ENCODE measurements at regions not wholly inside any gene's neighbourhood (a gene's known extent, or its start where the extent isn't known, plus 50 kb on each side); places are given as distances from the start of the nearest gene placed in this dataset.
"Not testable (repeated sequence)": the region's sequence is repeated elsewhere in the genome, so short reads cannot be mapped to it uniquely, and the experiment has no call there.

DNA sequence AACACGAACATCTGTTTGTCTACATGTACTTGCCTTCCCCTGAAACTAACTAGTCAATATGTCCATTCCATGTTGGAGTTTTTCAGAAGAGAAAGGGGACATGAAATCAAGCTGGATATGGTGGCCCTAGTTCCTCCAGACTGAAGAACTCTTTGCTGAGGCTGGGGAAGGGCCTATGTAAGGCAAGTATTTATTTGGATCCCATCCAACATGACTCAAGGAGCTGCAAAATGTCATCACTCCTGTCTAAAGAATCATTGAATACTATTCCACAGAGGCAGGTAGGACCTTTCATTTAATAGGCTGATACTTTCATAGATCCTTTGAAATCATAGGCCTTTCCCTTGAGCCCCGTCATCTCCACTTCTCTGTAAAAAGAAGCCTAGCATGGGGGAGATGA is 91.5 kb downstream of the NBPF8 start:
- H3F3A ChIP-seq (replicated peaks; ENCODE audit: insufficient read depth); CTCF ChIA-PET; H3K4me3 ChIP-seq (ENCODE audit: low read depth in 2 of 2, low read length in 1 of 2); H4K20me1 ChIP-seq (ENCODE audit: insufficient read depth); H3K9me2 ChIP-seq; H2AFZ ChIP-seq (ENCODE audit: low read depth); H3K79me2 ChIP-seq (ENCODE audit: insufficient read depth); H3K4me2 ChIP-seq; H3K36me3 ChIP-seq (replicated peaks in 1 of 2; ENCODE audit: control insufficient read depth in 1 of 2, insufficient read depth in 2 of 2, low read length in 1 of 2); H3K9ac ChIP-seq; H3K27ac ChIP-seq (ENCODE audit: low read depth in 2 of 2, low read length in 1 of 2); H3K9me3 ChIP-seq; POLR2A ChIA-PET; H3K4me1 ChIP-seq (ENCODE audit: control insufficient read depth in 1 of 2, insufficient read depth in 2 of 2, low read depth in 1 of 2, low read length in 1 of 2); H3K27me3 ChIP-seq (ENCODE audit: insufficient read depth); DNase-seq: not testable (repeated sequence)
- WGBS (ENCODE audit: low lambda C conversion rate) = 100% methylated on average over 2 of the region's 2 CpGs

DNA sequence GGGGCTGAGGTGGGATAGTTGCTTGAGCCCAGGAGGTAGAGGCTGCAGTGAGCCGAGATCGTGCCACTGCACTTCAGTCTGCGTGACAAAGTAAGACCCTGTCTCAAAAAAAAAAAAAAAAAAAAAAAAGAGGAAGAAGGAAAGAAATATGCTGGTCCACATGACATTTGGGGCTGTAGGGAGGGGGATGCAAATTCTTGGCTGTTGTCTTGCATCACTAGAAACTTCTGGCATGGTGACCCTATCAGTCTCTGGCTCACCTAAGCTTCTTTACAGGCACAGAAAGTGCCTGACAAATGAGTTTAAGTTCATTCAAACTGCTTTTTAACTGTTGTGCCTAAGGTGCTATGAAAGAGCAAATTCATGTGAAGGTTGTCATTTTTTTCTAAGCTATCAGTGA is 93.5 kb downstream of the NBPF8 start:
- H3K36me3 ChIP-seq (replicated peaks in 1 of 2; ENCODE audit: control insufficient read depth in 1 of 2, insufficient read depth in 2 of 2, low read length in 1 of 2); H3K9me3 ChIP-seq; DNase-seq; H3K4me1 ChIP-seq (ENCODE audit: control insufficient read depth in 1 of 2, insufficient read depth in 2 of 2, low read depth in 1 of 2, low read length in 1 of 2); H3K4me2 ChIP-seq; H3F3A ChIP-seq (replicated peaks; ENCODE audit: insufficient read depth); H2AFZ ChIP-seq (ENCODE audit: low read depth); H3K27ac ChIP-seq (ENCODE audit: low read depth in 2 of 2, low read length in 1 of 2); POLR2A ChIA-PET; H3K79me2 ChIP-seq (ENCODE audit: insufficient read depth); CTCF ChIA-PET; H3K9me2 ChIP-seq; H3K4me3 ChIP-seq (ENCODE audit: low read depth in 2 of 2, low read length in 1 of 2); H3K9ac ChIP-seq; H3K27me3 ChIP-seq (ENCODE audit: insufficient read depth); H4K20me1 ChIP-seq (ENCODE audit: insufficient read depth): not testable (repeated sequence)
- 98% methylated on average over 3 of the region's 3 CpGs for WGBS (ENCODE audit: low lambda C conversion rate)

DNA sequence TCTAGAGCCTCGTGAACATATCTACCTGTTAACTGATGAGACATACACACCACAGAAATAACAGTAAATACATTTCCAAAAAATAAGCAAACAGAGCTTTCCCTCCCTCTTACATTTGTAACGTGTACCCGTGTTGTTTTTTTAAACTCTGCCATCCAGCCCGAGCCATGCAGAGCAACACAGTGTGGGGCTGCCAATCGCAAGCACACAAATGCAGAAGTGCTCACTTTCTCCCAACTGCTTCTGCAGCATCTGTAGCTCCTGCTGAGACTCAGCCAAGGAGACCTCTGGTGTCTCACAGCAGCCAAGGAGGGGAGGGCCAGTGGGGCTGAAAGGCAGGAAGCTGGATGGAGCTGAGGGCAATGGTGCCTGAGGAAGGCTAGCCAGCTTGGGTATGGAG is 94.4 kb downstream of the NBPF8 start:
- H3K9ac ChIP-seq; POLR2A ChIA-PET; H3K4me3 ChIP-seq (ENCODE audit: low read depth in 2 of 2, low read length in 1 of 2); H3K36me3 ChIP-seq (replicated peaks in 1 of 2; ENCODE audit: control insufficient read depth in 1 of 2, insufficient read depth in 2 of 2, low read length in 1 of 2); H3K4me1 ChIP-seq (ENCODE audit: control insufficient read depth in 1 of 2, insufficient read depth in 2 of 2, low read depth in 1 of 2, low read length in 1 of 2); CTCF ChIA-PET; H3K4me2 ChIP-seq; H4K20me1 ChIP-seq (ENCODE audit: insufficient read depth); H3F3A ChIP-seq (replicated peaks; ENCODE audit: insufficient read depth); H3K79me2 ChIP-seq (ENCODE audit: insufficient read depth); H3K9me2 ChIP-seq; H3K9me3 ChIP-seq; H2AFZ ChIP-seq (ENCODE audit: low read depth); DNase-seq; H3K27me3 ChIP-seq (ENCODE audit: insufficient read depth); H3K27ac ChIP-seq (ENCODE audit: low read depth in 2 of 2, low read length in 1 of 2): not testable (repeated sequence)
- 100% methylated on average over 1 of the region's 5 CpGs for WGBS (ENCODE audit: low lambda C conversion rate)

DNA sequence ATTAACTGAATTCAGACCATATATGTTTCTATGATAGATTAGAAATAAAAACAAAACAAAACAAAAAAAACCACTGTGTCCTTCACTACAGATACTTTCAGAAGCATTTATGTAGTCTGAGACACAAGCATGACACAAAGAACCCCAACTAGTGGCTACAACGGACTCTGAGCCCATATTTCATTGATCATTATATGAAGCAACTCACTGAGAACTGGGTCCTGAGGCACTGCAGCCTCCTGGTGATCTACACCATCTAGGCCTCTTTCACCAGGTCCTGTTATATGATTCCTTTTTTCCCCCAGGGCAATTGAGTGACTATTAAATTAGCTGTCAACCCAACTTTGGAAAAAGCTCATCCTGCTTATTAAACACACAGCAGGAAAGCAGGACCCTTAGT is 98.3 kb downstream of the NBPF8 start:
- H3K9me3 ChIP-seq; H3K9ac ChIP-seq; H3K79me2 ChIP-seq (ENCODE audit: insufficient read depth); CTCF ChIA-PET; DNase-seq; H3F3A ChIP-seq (replicated peaks; ENCODE audit: insufficient read depth); H3K9me2 ChIP-seq; POLR2A ChIA-PET; H3K4me1 ChIP-seq (ENCODE audit: control insufficient read depth in 1 of 2, insufficient read depth in 2 of 2, low read depth in 1 of 2, low read length in 1 of 2); H3K4me2 ChIP-seq; H2AFZ ChIP-seq (ENCODE audit: low read depth); H4K20me1 ChIP-seq (ENCODE audit: insufficient read depth); H3K36me3 ChIP-seq (replicated peaks in 1 of 2; ENCODE audit: control insufficient read depth in 1 of 2, insufficient read depth in 2 of 2, low read length in 1 of 2); H3K4me3 ChIP-seq (ENCODE audit: low read depth in 2 of 2, low read length in 1 of 2); H3K27me3 ChIP-seq (ENCODE audit: insufficient read depth); H3K27ac ChIP-seq (ENCODE audit: low read depth in 2 of 2, low read length in 1 of 2): not testable (repeated sequence)
- no CpG with 5 or more reads among the region's 1 CpG for WGBS (ENCODE audit: low lambda C conversion rate)

DNA sequence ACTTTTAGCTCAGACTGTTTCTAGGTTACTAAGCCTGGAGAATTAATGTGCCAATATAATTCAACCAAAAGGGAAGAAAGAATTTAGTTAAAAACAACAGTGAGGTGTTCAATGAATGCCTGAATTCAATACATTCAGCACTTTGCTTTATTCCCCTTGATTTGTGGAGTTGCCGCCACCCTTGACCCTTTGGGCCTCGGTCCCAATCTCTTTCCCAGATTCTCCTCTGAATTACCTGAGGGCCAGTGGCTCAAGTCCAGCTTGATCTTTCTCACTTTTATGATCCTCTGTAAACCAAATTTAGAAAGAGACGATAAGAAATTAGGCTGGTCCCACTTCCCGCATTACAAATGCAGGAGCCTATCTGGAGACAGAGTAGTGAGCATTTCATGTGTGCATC is 98.7 kb downstream of the NBPF8 start:
- H3K9me3 ChIP-seq; H2AFZ ChIP-seq (ENCODE audit: low read depth); H3K4me2 ChIP-seq; H3K79me2 ChIP-seq (ENCODE audit: insufficient read depth); H3K4me3 ChIP-seq (ENCODE audit: low read depth in 2 of 2, low read length in 1 of 2); H4K20me1 ChIP-seq (ENCODE audit: insufficient read depth); CTCF ChIA-PET; H3K27ac ChIP-seq (ENCODE audit: low read depth in 2 of 2, low read length in 1 of 2); H3F3A ChIP-seq (replicated peaks; ENCODE audit: insufficient read depth); DNase-seq; H3K36me3 ChIP-seq (replicated peaks in 1 of 2; ENCODE audit: control insufficient read depth in 1 of 2, insufficient read depth in 2 of 2, low read length in 1 of 2); POLR2A ChIA-PET; H3K4me1 ChIP-seq (ENCODE audit: control insufficient read depth in 1 of 2, insufficient read depth in 2 of 2, low read depth in 1 of 2, low read length in 1 of 2); H3K9me2 ChIP-seq; H3K9ac ChIP-seq; H3K27me3 ChIP-seq (ENCODE audit: insufficient read depth): not testable (repeated sequence)
- WGBS (ENCODE audit: low lambda C conversion rate) = no CpG with 5 or more reads among the region's 4 CpGs

DNA sequence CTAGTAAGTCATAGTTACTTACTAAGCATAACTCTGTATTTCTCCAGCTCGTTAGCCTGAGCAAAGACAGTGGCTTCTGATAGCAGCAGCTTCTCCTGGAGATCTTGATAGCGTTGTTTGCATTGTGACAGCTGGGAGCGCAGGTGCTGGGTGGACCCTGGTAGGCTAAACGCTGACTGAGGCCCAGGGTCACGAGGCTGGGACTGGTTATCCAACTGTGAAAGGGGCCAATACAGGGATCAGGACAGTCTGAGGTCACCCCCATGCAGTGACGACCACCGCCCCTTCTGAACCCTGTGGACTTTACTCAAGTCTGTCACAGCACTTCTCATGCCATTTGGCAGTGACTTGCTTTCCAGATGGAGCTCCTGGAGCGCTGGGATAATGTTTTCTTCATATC is 104.4 kb downstream of the NBPF8 start:
- H3F3A ChIP-seq (replicated peaks; ENCODE audit: insufficient read depth); H3K27ac ChIP-seq (ENCODE audit: low read depth in 2 of 2, low read length in 1 of 2); H3K4me3 ChIP-seq (ENCODE audit: low read depth in 2 of 2, low read length in 1 of 2); H2AFZ ChIP-seq (ENCODE audit: low read depth); H3K79me2 ChIP-seq (ENCODE audit: insufficient read depth); CTCF ChIA-PET; POLR2A ChIA-PET; H3K9me3 ChIP-seq; H3K4me1 ChIP-seq (ENCODE audit: control insufficient read depth in 1 of 2, insufficient read depth in 2 of 2, low read depth in 1 of 2, low read length in 1 of 2); H3K36me3 ChIP-seq (replicated peaks in 1 of 2; ENCODE audit: control insufficient read depth in 1 of 2, insufficient read depth in 2 of 2, low read length in 1 of 2); DNase-seq; H3K9ac ChIP-seq; H3K9me2 ChIP-seq; H4K20me1 ChIP-seq (ENCODE audit: insufficient read depth); H3K4me2 ChIP-seq; H3K27me3 ChIP-seq (ENCODE audit: insufficient read depth): not testable (repeated sequence)
- 100% methylated on average over 1 of the region's 8 CpGs for WGBS (ENCODE audit: low lambda C conversion rate)

DNA sequence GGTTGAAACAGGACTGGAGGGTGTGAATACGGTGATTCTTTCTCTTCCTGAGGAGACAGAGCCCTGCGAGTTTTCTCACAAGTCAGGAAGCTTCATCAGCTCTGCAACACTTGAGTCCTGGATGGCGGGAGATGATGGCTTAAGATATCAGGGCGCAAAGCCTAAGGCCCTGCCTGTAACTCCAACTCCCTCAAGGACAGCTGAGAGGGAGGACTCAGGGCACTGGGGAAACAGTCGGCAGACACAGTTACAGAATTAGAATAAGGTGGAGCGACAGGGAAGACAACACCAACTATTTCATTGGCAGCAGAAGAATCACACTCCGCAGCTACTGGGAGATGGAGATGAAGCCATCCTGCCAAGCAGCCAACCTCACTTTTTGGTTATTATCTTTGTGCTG is 109.6 kb downstream of the NBPF8 start:
- H3K4me1 ChIP-seq (ENCODE audit: control insufficient read depth in 1 of 2, insufficient read depth in 2 of 2, low read depth in 1 of 2, low read length in 1 of 2); H3K9ac ChIP-seq; DNase-seq; H3K4me2 ChIP-seq; H3K79me2 ChIP-seq (ENCODE audit: insufficient read depth); H3K9me3 ChIP-seq; H3K36me3 ChIP-seq (replicated peaks in 1 of 2; ENCODE audit: control insufficient read depth in 1 of 2, insufficient read depth in 2 of 2, low read length in 1 of 2); H3K4me3 ChIP-seq (ENCODE audit: low read depth in 2 of 2, low read length in 1 of 2); POLR2A ChIA-PET; CTCF ChIA-PET; H4K20me1 ChIP-seq (ENCODE audit: insufficient read depth); H3F3A ChIP-seq (replicated peaks; ENCODE audit: insufficient read depth); H2AFZ ChIP-seq (ENCODE audit: low read depth); H3K27me3 ChIP-seq (ENCODE audit: insufficient read depth); H3K9me2 ChIP-seq; H3K27ac ChIP-seq (ENCODE audit: low read depth in 2 of 2, low read length in 1 of 2): not testable (repeated sequence)
- 95% methylated on average over 4 of the region's 7 CpGs for WGBS (ENCODE audit: low lambda C conversion rate)

Measured in SK-N-SH (cell line).